A549 (cell line): ENCODE measurements at regions not wholly inside any gene's neighbourhood (a gene's known extent, or its start where the extent isn't known, plus 50 kb on each side); places are given as distances from the start of the nearest gene placed in this dataset.

Experiments
- CBX8 ChIP-seq: fragments of 200-600 bp; sonication (generic); IDR thresholded peaks from 2 replicates; pipeline ENCODE4 v1.6.1; 2016
- CTCF ChIP-seq: fragments of >200 bp; sonication (Bioruptor Twin); formaldehyde crosslinking; IDR thresholded peaks from 3 replicates; pipeline ENCODE4 v1.5.1; 2016
- E2F6 ChIP-seq: IDR thresholded peaks from 2 replicates; pipeline ENCODE4 v1.6.1; 2012; ENCODE audit warnings: low read depth, borderline replicate concordance
- ESRRA ChIP-seq: fragments of 150-350 bp; IDR thresholded peaks from 2 replicates; pipeline ENCODE4 v1.6.1; 2014; ENCODE audit warnings: mild to moderate bottlenecking, low read length, borderline replicate concordance
- GATA3 ChIP-seq: IDR thresholded peaks from 2 replicates; pipeline ENCODE4 v1.6.1; 2012; ENCODE audit warnings: borderline replicate concordance
- HOXB5 ChIP-seq: fragments of 250-450 bp; sonication (Bioruptor Pico); IDR thresholded peaks from 2 replicates; pipeline ENCODE4 v1.5.0; 2020; ENCODE audit warnings: mild to moderate bottlenecking, moderate library complexity
- MAFK ChIP-seq: fragments of 450-650 bp; IDR thresholded peaks from 2 replicates; pipeline ENCODE4 v1.6.1; 2014; ENCODE audit not compliant: partially characterized antibody
- PBX3 ChIP-seq: IDR thresholded peaks from 2 replicates; pipeline ENCODE4 v1.6.1; 2012
- POLR2A ChIP-seq: IDR thresholded peaks from 2 replicates; pipeline ENCODE4 v1.6.1; 2012; ENCODE audit warnings: mild to moderate bottlenecking, low read length
- POLR2AphosphoS2 ChIP-seq: conservative IDR thresholded peaks from 2 replicates; pipeline ENCODE4 v1.6.1; 2012; ENCODE audit warnings: low read length, improper control_type of control experiment, inconsistent platforms
- SMC3 ChIP-seq: fragments of >200 bp; sonication (Bioruptor Twin); formaldehyde crosslinking; IDR thresholded peaks from 3 replicates; pipeline ENCODE4 v1.6.1; 2018; ENCODE audit warnings: inconsistent platforms
- TP53 ChIP-seq: fragments of 250-450 bp; sonication (Bioruptor Pico); IDR thresholded peaks from 2 replicates; pipeline ENCODE4 v1.5.0; 2021; ENCODE audit warnings: mild to moderate bottlenecking, moderate library complexity

DNA sequence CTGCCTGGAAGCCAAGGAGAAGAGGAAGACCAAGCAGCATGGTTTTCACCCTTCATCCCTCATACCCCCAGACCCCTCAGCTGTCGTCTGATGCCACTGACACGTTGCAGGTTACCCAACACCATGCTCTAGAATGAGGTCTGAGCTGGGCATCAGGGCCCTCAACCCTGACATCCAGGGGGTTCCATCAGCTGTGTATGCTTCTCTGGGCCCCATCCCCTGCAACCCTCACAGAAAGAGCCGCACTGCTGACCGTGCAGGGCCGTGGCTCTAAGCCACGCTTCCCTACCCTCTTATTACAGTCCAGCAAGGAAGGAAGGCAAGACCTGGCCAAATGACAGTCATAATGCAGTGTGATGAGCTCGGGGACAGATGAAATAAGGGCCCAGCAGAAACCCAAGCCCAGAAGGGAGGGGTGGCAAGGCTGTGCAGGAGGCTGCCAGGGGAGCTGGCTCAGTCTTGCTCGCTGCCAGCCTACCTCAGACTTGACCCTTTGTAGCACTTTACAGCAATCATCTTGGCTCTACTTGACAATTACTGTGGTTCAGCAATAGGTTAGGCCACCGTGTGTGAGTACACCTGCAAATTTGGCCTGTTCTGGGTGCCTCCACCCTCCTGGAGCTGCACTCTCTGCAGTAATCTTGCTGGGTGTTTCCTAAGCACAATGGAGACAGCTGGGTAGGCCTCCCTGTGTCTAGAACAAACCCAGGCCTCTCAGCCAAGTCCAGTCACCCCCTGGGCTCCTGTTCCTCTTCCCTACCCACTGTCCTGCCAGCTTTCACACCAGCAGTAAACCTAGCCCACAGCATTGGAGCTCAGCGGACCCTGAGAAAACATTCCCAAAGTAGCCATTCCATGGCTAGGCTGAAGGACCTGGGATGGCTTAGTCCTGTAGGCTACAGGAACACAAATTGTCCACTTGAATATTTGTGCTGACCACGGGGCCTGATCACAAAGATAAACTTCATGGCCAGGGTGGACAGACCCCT is 115.3 kb upstream of the NEO1 start:
- TF ChIP-seq CTCF (no peak), POLR2A (no peak), POLR2AphosphoS2 (no peak), E2F6 (no peak), SMC3 (no peak), ESRRA (no peak), TP53 (CRISPR knock-in tag) (no peak), PBX3 (no peak), HOXB5 (CRISPR knock-in tag) (no peak), CBX8 (no peak), GATA3 (no peak), MAFK (no peak)
